Small intestine (tissue), 7 donors: ENCODE measurements at regions not wholly inside any gene's neighbourhood (a gene's known extent, or its start where the extent isn't known, plus 50 kb on each side); places are given as distances from the start of the nearest gene placed in this dataset.

Experiments
- DNase-seq, 2 donors: peaks; one replicate each; pipeline versions ENCODE4 v3.0.0 to v3.0.0-alpha.2; 2013
- FAIRE-seq: peaks from 2 replicates; lab custom pipeline; 2012; peaks lifted over from hg19 to GRCh38; lab: Jason Lieb, UNC
- H3K27ac ChIP-seq, 3 donors: one replicate each; pipeline ENCODE4 v1.5.1; 2013; ENCODE audit warnings: low read length in 2 of 3, mild to moderate bottlenecking in 2 of 3, control low read depth in 1 of 3, inconsistent platforms in 1 of 3, low read depth in 1 of 3, moderate library complexity in 1 of 3
- H3K27me3 ChIP-seq, 3 donors: one replicate each; pipeline ENCODE4 v1.6.1; 2013; ENCODE audit warnings: low read length in 3 of 3, inconsistent platforms in 1 of 3; ENCODE audit not compliant: control insufficient read depth in 3 of 3, insufficient read depth in 3 of 3
- H3K36me3 ChIP-seq, 3 donors: one replicate each; pipeline ENCODE4 v1.6.1; 2013; ENCODE audit warnings: low read length in 3 of 3, inconsistent platforms in 1 of 3, low read depth in 1 of 3, mild to moderate bottlenecking in 1 of 3, moderate library complexity in 1 of 3; ENCODE audit not compliant: control insufficient read depth in 3 of 3, insufficient read depth in 2 of 3
- H3K4me1 ChIP-seq, 3 donors: one replicate each; pipeline ENCODE4 v1.6.1; 2013; ENCODE audit warnings: low read length in 2 of 3, inconsistent platforms in 1 of 3, low read depth in 1 of 3, mild to moderate bottlenecking in 1 of 3, moderate library complexity in 1 of 3; ENCODE audit not compliant: control insufficient read depth in 3 of 3, insufficient read depth in 2 of 3
- H3K4me3 ChIP-seq, 3 donors: one replicate each; pipeline ENCODE4 v1.5.1; 2013; ENCODE audit warnings: low read length in 3 of 3, control low read depth in 1 of 3, inconsistent platforms in 1 of 3, low read depth in 1 of 3, mild to moderate bottlenecking in 1 of 3, moderate library complexity in 1 of 3
- H3K9me3 ChIP-seq, 2 donors: one replicate each; pipeline ENCODE4 v1.6.1; 2013; ENCODE audit warnings: low read depth in 1 of 2, low read length in 1 of 2; ENCODE audit not compliant: control insufficient read depth in 2 of 2, insufficient read depth in 1 of 2
- WGBS, 3 donors: extraction: QIAGEN DNeasy Blood & Tissue Kit; methylation state at CpG; one replicate each; pipeline ENCODE4 v1.1.7; 2013; 5-methylcytosine and 5-hydroxymethylcytosine counted together
- donor health status: healthy with polysubstance abuse.
- donor health status: control.
- donor health status: control.
- donor health status: Bipolar disorder and iron deficiency.
- donor health status: healthy.

GRCh38 chr5:15424769-15425168 is 75.2 kb upstream of the FBXL7 start:
- WGBS, 3 donors, result 74 to 86% (median 83%) methylated on average over 3 of the region's 3 CpGs
- FAIRE-seq, result no peak

GRCh38 chr5:15421921-15422412 is 78.0 kb upstream of the FBXL7 start:
- no peaks in the 10 kb centered on the region for H3K27me3 ChIP-seq
- H3K4me1 ChIP-seq, result no peaks in the 10 kb centered on the region
- H3K27ac ChIP-seq, result no peak overlapping the region
- H3K9me3 ChIP-seq, result no peaks in the 10 kb centered on the region
- WGBS, 3 donors, result 38 to 48% (median 41%) methylated on average over 4 of the region's 4 CpGs
- no peak overlapping the region for H3K4me3 ChIP-seq
- no peaks in the 10 kb centered on the region for H3K36me3 ChIP-seq
- no peak for FAIRE-seq
- DNase-seq, result no peak

More at GRCh38 chr5:15424769-15425168, 75.2 kb upstream of the FBXL7 start:
- DNase-seq, result no peak
- no peaks in the 10 kb centered on the region for H3K27me3 ChIP-seq
- no peak overlapping the region for H3K27ac ChIP-seq
- no peak overlapping the region for H3K4me3 ChIP-seq
- H3K4me1 ChIP-seq, result no peaks in the 10 kb centered on the region
- H3K36me3 ChIP-seq, result no peaks in the 10 kb centered on the region
- H3K9me3 ChIP-seq, result no peaks in the 10 kb centered on the region

- DNase-seq, result no peak
- H3K9me3 ChIP-seq, result no peaks in the 10 kb centered on the region
- no peaks in the 10 kb centered on the region for H3K4me1 ChIP-seq
- H3K36me3 ChIP-seq, result no peaks in the 10 kb centered on the region
- no peaks in the 10 kb centered on the region for H3K27me3 ChIP-seq
- no peak overlapping the region for H3K27ac ChIP-seq
- no peak overlapping the region for H3K4me3 ChIP-seq
- FAIRE-seq, result no peak
- 71 to 78% (median 75%) methylated on average over 3 of the region's 3 CpGs for WGBS, 3 donors
Observed at GRCh38 chr5:15421381-15421780, 78.6 kb upstream of the FBXL7 start.

GRCh38 chr5:15420201-15420600 is 79.8 kb upstream of the FBXL7 start:
- 52 to 72% (median 55%) methylated on average over 5 of the region's 5 CpGs for WGBS, 3 donors
- FAIRE-seq (no peak), DNase-seq (no peak)
- Histone ChIP-seq H3K27ac (no peak overlapping the region), H3K9me3 (no peaks in the 10 kb centered on the region), H3K27me3 (no peaks in the 10 kb centered on the region), H3K4me3 (no peak overlapping the region), H3K4me1 (no peaks in the 10 kb centered on the region), H3K36me3 (no peaks in the 10 kb centered on the region)

- H3K27ac ChIP-seq, result no peak overlapping the region
- DNase-seq (no peak), FAIRE-seq (no peak)
- H3K4me1 ChIP-seq, result no peaks in the 10 kb centered on the region
- WGBS, 3 donors, result 79 to 92% (median 85%) methylated on average over 3 of the region's 3 CpGs
- no peaks in the 10 kb centered on the region for H3K27me3 ChIP-seq
- no peaks in the 10 kb centered on the region for H3K9me3 ChIP-seq
- no peak overlapping the region for H3K4me3 ChIP-seq
- no peaks in the 10 kb centered on the region for H3K36me3 ChIP-seq
Observed at GRCh38 chr5:15417156-15417555, 82.8 kb upstream of the FBXL7 start.

GRCh38 chr5:15406478-15406877 is 93.5 kb upstream of the FBXL7 start:
- Histone ChIP-seq H3K9me3 (no peaks in the 10 kb centered on the region), H3K27me3 (no peaks in the 10 kb centered on the region), H3K4me3 (no peak overlapping the region), H3K27ac (no peak overlapping the region), H3K36me3 (no peaks in the 10 kb centered on the region), H3K4me1 (no peaks in the 10 kb centered on the region)
- DNase-seq (no peak), FAIRE-seq (no peak)
- 78 to 92% (median 80%) methylated on average over 1 of the region's 1 CpG for WGBS, 3 donors

GRCh38 chr5:15393146-15393545 is 106.8 kb upstream of the FBXL7 start:
- Histone ChIP-seq H3K27me3 (no peaks in the 10 kb centered on the region), H3K9me3 (no peaks in the 10 kb centered on the region), H3K4me1 (no peaks in the 10 kb centered on the region), H3K27ac (no peak overlapping the region), H3K4me3 (no peak overlapping the region), H3K36me3 (no peaks in the 10 kb centered on the region)
- FAIRE-seq, result no peak
- DNase-seq, result no peak
- WGBS, 3 donors, result 88 to 96% (median 95%) methylated on average over 1 of the region's 1 CpG

- Histone ChIP-seq H3K27me3 (no peaks in the 10 kb centered on the region), H3K4me3 (no peak overlapping the region), H3K36me3 (no peaks in the 10 kb centered on the region), H3K27ac (no peak overlapping the region), H3K9me3 (no peaks in the 10 kb centered on the region), H3K4me1 (no peaks in the 10 kb centered on the region)
- DNase-seq, result no peak
- WGBS, 3 donors, result 57 to 66% (median 60%) methylated on average over 12 of the region's 12 CpGs
- FAIRE-seq, result no peak
Observed at GRCh38 chr5:15391704-15392397, 108.1 kb upstream of the FBXL7 start.

GRCh38 chr5:15388866-15389265 is 111.1 kb upstream of the FBXL7 start:
- FAIRE-seq, result no peak
- Histone ChIP-seq H3K4me1 (no peaks in the 10 kb centered on the region), H3K4me3 (no peak overlapping the region), H3K9me3 (no peaks in the 10 kb centered on the region), H3K27ac (no peak overlapping the region), H3K36me3 (no peaks in the 10 kb centered on the region), H3K27me3 (no peaks in the 10 kb centered on the region)
- no peak for DNase-seq
- 78 to 92% (median 83%) methylated on average over 2 of the region's 2 CpGs for WGBS, 3 donors
